Sigmoid colon (tissue), 4 donors: ENCODE measurements at regions not wholly inside any gene's neighbourhood (a gene's known extent, or its start where the extent isn't known, plus 50 kb on each side); places are given as distances from the start of the nearest gene placed in this dataset.

Experiments used
- POLR2A ChIP-seq, 2 donors: fragments of 450-650 bp; IDR thresholded peaks; one replicate each; pipeline ENCODE4 v1.6.1; 2016; ENCODE audit warnings: antibody characterized with exemption in 2 of 2, mild to moderate bottlenecking in 2 of 2, moderate library complexity in 2 of 2
- POLR2AphosphoS5 ChIP-seq, 4 donors: sonication (generic); formaldehyde crosslinking; IDR thresholded peaks; one replicate each; pipeline ENCODE4 v1.6.1; 2017; ENCODE audit warnings: antibody characterized with exemption in 4 of 4
- TF ChIP-seq, protein P1 (sequence below), 4 experiments: fragments of 450-650 bp in 3 of 4; fragments of 200-600 bp in 1 of 4; IDR thresholded peaks; one replicate each; pipeline ENCODE4 v1.5.1; 2016 to 2019; ENCODE audit warnings: antibody characterized with exemption in 4 of 4, mild to moderate bottlenecking in 3 of 4, moderate library complexity in 2 of 4

DNA sequence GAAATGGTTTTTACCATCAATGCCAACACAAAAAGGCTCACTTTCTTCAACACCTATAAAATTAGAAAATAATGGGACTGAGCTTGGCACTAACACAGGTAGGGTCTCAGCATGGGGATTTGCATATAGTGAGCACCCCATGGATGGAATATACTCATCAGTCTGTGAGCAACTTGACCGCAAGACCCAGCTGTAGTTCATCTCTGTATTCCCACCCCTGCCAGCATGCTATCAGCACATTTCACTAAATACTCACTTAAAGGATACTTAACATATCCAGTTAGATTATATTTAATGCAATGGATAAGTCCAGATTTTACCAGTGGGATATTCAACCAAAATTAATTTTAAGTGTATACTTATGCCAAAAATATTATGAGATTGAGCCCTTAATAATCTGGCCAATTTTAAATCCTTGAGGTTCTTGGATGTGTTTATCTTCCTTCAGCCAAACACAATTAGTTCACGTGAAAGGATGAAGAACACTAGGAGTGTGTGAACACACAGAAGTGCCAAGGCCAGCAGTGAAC is 66.7 kb downstream of the C16orf95 start:
- TF ChIP-seq, protein P1, sequence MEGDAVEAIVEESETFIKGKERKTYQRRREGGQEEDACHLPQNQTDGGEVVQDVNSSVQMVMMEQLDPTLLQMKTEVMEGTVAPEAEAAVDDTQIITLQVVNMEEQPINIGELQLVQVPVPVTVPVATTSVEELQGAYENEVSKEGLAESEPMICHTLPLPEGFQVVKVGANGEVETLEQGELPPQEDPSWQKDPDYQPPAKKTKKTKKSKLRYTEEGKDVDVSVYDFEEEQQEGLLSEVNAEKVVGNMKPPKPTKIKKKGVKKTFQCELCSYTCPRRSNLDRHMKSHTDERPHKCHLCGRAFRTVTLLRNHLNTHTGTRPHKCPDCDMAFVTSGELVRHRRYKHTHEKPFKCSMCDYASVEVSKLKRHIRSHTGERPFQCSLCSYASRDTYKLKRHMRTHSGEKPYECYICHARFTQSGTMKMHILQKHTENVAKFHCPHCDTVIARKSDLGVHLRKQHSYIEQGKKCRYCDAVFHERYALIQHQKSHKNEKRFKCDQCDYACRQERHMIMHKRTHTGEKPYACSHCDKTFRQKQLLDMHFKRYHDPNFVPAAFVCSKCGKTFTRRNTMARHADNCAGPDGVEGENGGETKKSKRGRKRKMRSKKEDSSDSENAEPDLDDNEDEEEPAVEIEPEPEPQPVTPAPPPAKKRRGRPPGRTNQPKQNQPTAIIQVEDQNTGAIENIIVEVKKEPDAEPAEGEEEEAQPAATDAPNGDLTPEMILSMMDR (IDR thresholded peaks at IDR 0.05): no peak
- TF ChIP-seq POLR2A (IDR thresholded peaks at IDR 0.05): no peak
- TF ChIP-seq POLR2AphosphoS5 (IDR thresholded peaks at IDR 0.05): no peak
